ENCODE measurements at regions not wholly inside any gene's neighbourhood (a gene's known extent, or its start where the extent isn't known, plus 50 kb on each side); places are given as distances from the start of the nearest gene placed in this dataset.

GRCh38 chr5:97405941-97406340, 222.9 kb upstream of the RIOK2 start:
- no peak for DNase-seq

- DNase-seq, result no peak
These were observed 224.1 kb upstream of the RIOK2 start for GRCh38 chr5:97406946-97407676.

GRCh38 chr5:97408331-97408730, 225.3 kb upstream of the RIOK2 start:
- no peak for DNase-seq

- no peak for DNase-seq
These were observed 229.9 kb upstream of the RIOK2 start for GRCh38 chr5:97412959-97413358.

- no peak for DNase-seq
These were observed 234.9 kb upstream of the RIOK2 start for GRCh38 chr5:97417986-97418385.

GRCh38 chr5:97418462-97418861, 235.4 kb upstream of the RIOK2 start:
- DNase-seq, result peak; percentile 40

- no peak for DNase-seq
These were observed 237.6 kb upstream of the RIOK2 start for GRCh38 chr5:97420646-97421045.

GRCh38 chr5:97422678-97423077, 239.6 kb upstream of the RIOK2 start:
- DNase-seq, result no peak

- DNase-seq, result no peak
These were observed 242.5 kb upstream of the RIOK2 start for GRCh38 chr5:97425511-97425910.

GRCh38 chr5:97427235-97427634, 244.2 kb upstream of the RIOK2 start:
- DNase-seq, result no peak

- no peak for DNase-seq
These were observed 251.0 kb upstream of the RIOK2 start for GRCh38 chr5:97434021-97434420.

GRCh38 chr5:97436405-97436804, 253.4 kb upstream of the RIOK2 start:
- DNase-seq, result no peak

GRCh38 chr5:97443740-97444139, 260.7 kb upstream of the RIOK2 start:
- DNase-seq, result no peak

GRCh38 chr5:97449172-97449571, 266.1 kb upstream of the RIOK2 start:
- no peak for DNase-seq

GRCh38 chr5:97452646-97453045, 269.6 kb upstream of the RIOK2 start:
- DNase-seq, result no peak

- no peak for DNase-seq
These were observed 270.2 kb upstream of the RIOK2 start for GRCh38 chr5:97453263-97453662.

GRCh38 chr5:97454015-97454414, 271.0 kb upstream of the RIOK2 start:
- no peak for DNase-seq

GRCh38 chr5:97455996-97456395, 272.9 kb upstream of the RIOK2 start:
- no peak for DNase-seq

GRCh38 chr5:97458851-97459250, 275.8 kb upstream of the RIOK2 start:
- no peak for DNase-seq

GRCh38 chr5:97471951-97472350, 288.9 kb upstream of the RIOK2 start:
- DNase-seq, result no peak

GRCh38 chr5:97475847-97476246, 292.8 kb upstream of the RIOK2 start:
- DNase-seq, result no peak

- no peak for DNase-seq
These were observed 293.9 kb upstream of the RIOK2 start for GRCh38 chr5:97476852-97477534.

- no peak for DNase-seq
These were observed 295.4 kb upstream of the RIOK2 start for GRCh38 chr5:97478483-97478882.

GRCh38 chr5:97480313-97480712, 297.3 kb upstream of the RIOK2 start:
- no peak for DNase-seq

Measured in MV-4-11 (cell line).